ENCODE measurements at regions not wholly inside any gene's neighbourhood (a gene's known extent, or its start where the extent isn't known, plus 50 kb on each side); places are given as distances from the start of the nearest gene placed in this dataset.

DNA sequence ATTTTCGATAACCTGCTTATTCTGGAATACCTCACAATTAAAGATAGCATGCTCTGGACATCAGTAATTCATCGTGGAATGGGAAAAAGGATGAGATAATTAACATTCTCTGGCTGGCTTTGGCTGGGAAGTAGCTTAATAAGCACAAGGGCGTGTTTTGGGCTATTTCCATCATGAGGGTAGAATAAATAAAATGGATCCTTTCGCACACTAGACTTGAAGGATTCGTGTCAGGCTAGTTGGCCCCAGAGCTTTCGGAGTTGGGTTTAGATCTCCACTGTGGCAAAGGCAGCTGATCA is 151.2 kb upstream of the ADRA1B start:
- TF ChIP-seq POLR2A (IDR thresholded peaks at IDR 0.05; ENCODE audit: low read length) (no peak), GATA1 (IDR thresholded peaks at IDR 0.05; ENCODE audit: low read depth, low read length) (no peak)
